ENCODE measurements at regions not wholly inside any gene's neighbourhood (a gene's known extent, or its start where the extent isn't known, plus 50 kb on each side); places are given as distances from the start of the nearest gene placed in this dataset.

GRCh38 chr5:175353926-175354325 lies 90.1 kb downstream of the DRD1 start:
- no peak for DNase-seq (ENCODE audit: low read depth in 6 of 9, low spot score in 9 of 9)
- WGBS: 92% methylated on average over 2 of the region's 2 CpGs
- H3K4me1 ChIP-seq (ENCODE audit: control insufficient read depth in 2 of 2, insufficient read depth in 2 of 2, low read length in 2 of 2): no peaks in the 10 kb centered on the region

GRCh38 chr5:175351897-175352590 lies 91.9 kb downstream of the DRD1 start:
- no peaks in the 10 kb centered on the region for H3K9me3 ChIP-seq (ENCODE audit: control insufficient read depth in 2 of 2, insufficient read depth in 1 of 2, low read length in 1 of 2)
- H3K4me1 ChIP-seq (ENCODE audit: control insufficient read depth in 2 of 2, insufficient read depth in 2 of 2, low read length in 2 of 2): no peaks in the 10 kb centered on the region
- no peak for DNase-seq (ENCODE audit: low read depth in 6 of 9, low spot score in 9 of 9)
- WGBS: 90% methylated on average over 7 of the region's 7 CpGs
- H3K4me3 ChIP-seq (ENCODE audit: low read length in 2 of 2): no peak overlapping the region
- no peak overlapping the region for H3K27ac ChIP-seq (ENCODE audit: low read depth in 1 of 2, low read length in 1 of 2)
- no peaks in the 10 kb centered on the region for H3K27me3 ChIP-seq (ENCODE audit: control insufficient read depth in 2 of 2, insufficient read depth in 1 of 2, low read length in 1 of 2)
- no peaks in the 10 kb centered on the region for H3K36me3 ChIP-seq (ENCODE audit: control insufficient read depth in 2 of 2, insufficient read depth in 2 of 2, low read length in 1 of 2)

More at GRCh38 chr5:175353926-175354325, 90.1 kb downstream of the DRD1 start:
- Histone ChIP-seq H3K4me3 (ENCODE audit: low read length in 2 of 2) (no peak overlapping the region), H3K36me3 (ENCODE audit: control insufficient read depth in 2 of 2, insufficient read depth in 2 of 2, low read length in 1 of 2) (no peaks in the 10 kb centered on the region), H3K27me3 (ENCODE audit: control insufficient read depth in 2 of 2, insufficient read depth in 1 of 2, low read length in 1 of 2) (no peaks in the 10 kb centered on the region), H3K9me3 (ENCODE audit: control insufficient read depth in 2 of 2, insufficient read depth in 1 of 2, low read length in 1 of 2) (no peaks in the 10 kb centered on the region), H3K27ac (ENCODE audit: low read depth in 1 of 2, low read length in 1 of 2) (no peak overlapping the region)

GRCh38 chr5:175351126-175351525 lies 92.9 kb downstream of the DRD1 start:
- no peak overlapping the region for H3K27ac ChIP-seq (ENCODE audit: low read depth in 1 of 2, low read length in 1 of 2)
- no peaks in the 10 kb centered on the region for H3K36me3 ChIP-seq (ENCODE audit: control insufficient read depth in 2 of 2, insufficient read depth in 2 of 2, low read length in 1 of 2)
- 80% methylated on average over 7 of the region's 7 CpGs for WGBS
- DNase-seq (ENCODE audit: low read depth in 6 of 9, low spot score in 9 of 9): no peak
- no peaks in the 10 kb centered on the region for H3K27me3 ChIP-seq (ENCODE audit: control insufficient read depth in 2 of 2, insufficient read depth in 1 of 2, low read length in 1 of 2)
- H3K4me1 ChIP-seq (ENCODE audit: control insufficient read depth in 2 of 2, insufficient read depth in 2 of 2, low read length in 2 of 2): no peaks in the 10 kb centered on the region
- no peak overlapping the region for H3K4me3 ChIP-seq (ENCODE audit: low read length in 2 of 2)
- no peaks in the 10 kb centered on the region for H3K9me3 ChIP-seq (ENCODE audit: control insufficient read depth in 2 of 2, insufficient read depth in 1 of 2, low read length in 1 of 2)

- Histone ChIP-seq H3K27me3 (ENCODE audit: control insufficient read depth in 2 of 2, insufficient read depth in 1 of 2, low read length in 1 of 2) (no peaks in the 10 kb centered on the region), H3K9me3 (ENCODE audit: control insufficient read depth in 2 of 2, insufficient read depth in 1 of 2, low read length in 1 of 2) (no peaks in the 10 kb centered on the region), H3K4me3 (ENCODE audit: low read length in 2 of 2) (no peak overlapping the region), H3K36me3 (ENCODE audit: control insufficient read depth in 2 of 2, insufficient read depth in 2 of 2, low read length in 1 of 2) (no peaks in the 10 kb centered on the region), H3K4me1 (ENCODE audit: control insufficient read depth in 2 of 2, insufficient read depth in 2 of 2, low read length in 2 of 2) (no peaks in the 10 kb centered on the region), H3K27ac (ENCODE audit: low read depth in 1 of 2, low read length in 1 of 2) (no peak overlapping the region)
- DNase-seq (ENCODE audit: low read depth in 6 of 9, low spot score in 9 of 9): no peak
- 25% methylated on average over 1 of the region's 1 CpG for WGBS
Observed at GRCh38 chr5:175347931-175348330, 96.1 kb downstream of the DRD1 start.

- H3K36me3 ChIP-seq (ENCODE audit: control insufficient read depth in 2 of 2, insufficient read depth in 2 of 2, low read length in 1 of 2): no peaks in the 10 kb centered on the region
- H3K27ac ChIP-seq (ENCODE audit: low read depth in 1 of 2, low read length in 1 of 2): no peak overlapping the region
- no peaks in the 10 kb centered on the region for H3K4me1 ChIP-seq (ENCODE audit: control insufficient read depth in 2 of 2, insufficient read depth in 2 of 2, low read length in 2 of 2)
- no peak for DNase-seq (ENCODE audit: low read depth in 6 of 9, low spot score in 9 of 9)
- H3K4me3 ChIP-seq (ENCODE audit: low read length in 2 of 2): no peak overlapping the region
- H3K9me3 ChIP-seq (ENCODE audit: control insufficient read depth in 2 of 2, insufficient read depth in 1 of 2, low read length in 1 of 2): no peaks in the 10 kb centered on the region
- WGBS: 43% methylated on average over 5 of the region's 5 CpGs
- H3K27me3 ChIP-seq (ENCODE audit: control insufficient read depth in 2 of 2, insufficient read depth in 1 of 2, low read length in 1 of 2): no peaks in the 10 kb centered on the region
Observed at GRCh38 chr5:175347027-175347426, 97.0 kb downstream of the DRD1 start.

GRCh38 chr5:175344331-175345195 lies 99.4 kb downstream of the DRD1 start:
- H3K9me3 ChIP-seq (ENCODE audit: control insufficient read depth in 2 of 2, insufficient read depth in 1 of 2, low read length in 1 of 2): no peaks in the 10 kb centered on the region
- H3K27me3 ChIP-seq (ENCODE audit: control insufficient read depth in 2 of 2, insufficient read depth in 1 of 2, low read length in 1 of 2): no peaks in the 10 kb centered on the region
- no peaks in the 10 kb centered on the region for H3K4me1 ChIP-seq (ENCODE audit: control insufficient read depth in 2 of 2, insufficient read depth in 2 of 2, low read length in 2 of 2)
- no peak overlapping the region for H3K4me3 ChIP-seq (ENCODE audit: low read length in 2 of 2)
- 70% methylated on average over 4 of the region's 4 CpGs for WGBS
- no peak for DNase-seq (ENCODE audit: low read depth in 6 of 9, low spot score in 9 of 9)
- no peak overlapping the region for H3K27ac ChIP-seq (ENCODE audit: low read depth in 1 of 2, low read length in 1 of 2)
- no peaks in the 10 kb centered on the region for H3K36me3 ChIP-seq (ENCODE audit: control insufficient read depth in 2 of 2, insufficient read depth in 2 of 2, low read length in 1 of 2)

- Histone ChIP-seq H3K9me3 (ENCODE audit: control insufficient read depth in 2 of 2, insufficient read depth in 1 of 2, low read length in 1 of 2) (no peaks in the 10 kb centered on the region), H3K4me1 (ENCODE audit: control insufficient read depth in 2 of 2, insufficient read depth in 2 of 2, low read length in 2 of 2) (no peaks in the 10 kb centered on the region), H3K4me3 (ENCODE audit: low read length in 2 of 2) (no peak overlapping the region), H3K27me3 (ENCODE audit: control insufficient read depth in 2 of 2, insufficient read depth in 1 of 2, low read length in 1 of 2) (no peaks in the 10 kb centered on the region), H3K36me3 (ENCODE audit: control insufficient read depth in 2 of 2, insufficient read depth in 2 of 2, low read length in 1 of 2) (no peaks in the 10 kb centered on the region), H3K27ac (ENCODE audit: low read depth in 1 of 2, low read length in 1 of 2) (no peak overlapping the region)
- 86% methylated on average over 2 of the region's 2 CpGs for WGBS
- no peak for DNase-seq (ENCODE audit: low read depth in 6 of 9, low spot score in 9 of 9)
Observed at GRCh38 chr5:175343308-175343707, 100.7 kb downstream of the DRD1 start.

- Histone ChIP-seq H3K9me3 (ENCODE audit: control insufficient read depth in 2 of 2, insufficient read depth in 1 of 2, low read length in 1 of 2) (no peaks in the 10 kb centered on the region), H3K27ac (ENCODE audit: low read depth in 1 of 2, low read length in 1 of 2) (no peak overlapping the region), H3K27me3 (ENCODE audit: control insufficient read depth in 2 of 2, insufficient read depth in 1 of 2, low read length in 1 of 2) (no peaks in the 10 kb centered on the region), H3K4me3 (ENCODE audit: low read length in 2 of 2) (no peak overlapping the region), H3K36me3 (ENCODE audit: control insufficient read depth in 2 of 2, insufficient read depth in 2 of 2, low read length in 1 of 2) (no peaks in the 10 kb centered on the region), H3K4me1 (ENCODE audit: control insufficient read depth in 2 of 2, insufficient read depth in 2 of 2, low read length in 2 of 2) (no peaks in the 10 kb centered on the region)
- WGBS: 92% methylated on average over 2 of the region's 2 CpGs
- DNase-seq (ENCODE audit: low read depth in 6 of 9, low spot score in 9 of 9): no peak
Observed at GRCh38 chr5:175340180-175340579, 103.8 kb downstream of the DRD1 start.

- no peaks in the 10 kb centered on the region for H3K4me1 ChIP-seq (ENCODE audit: control insufficient read depth in 2 of 2, insufficient read depth in 2 of 2, low read length in 2 of 2)
- no peak overlapping the region for H3K27ac ChIP-seq (ENCODE audit: low read depth in 1 of 2, low read length in 1 of 2)
- WGBS: 90% methylated on average over 3 of the region's 3 CpGs
- no peak for DNase-seq (ENCODE audit: low read depth in 6 of 9, low spot score in 9 of 9)
- no peaks in the 10 kb centered on the region for H3K36me3 ChIP-seq (ENCODE audit: control insufficient read depth in 2 of 2, insufficient read depth in 2 of 2, low read length in 1 of 2)
- no peak overlapping the region for H3K4me3 ChIP-seq (ENCODE audit: low read length in 2 of 2)
- no peaks in the 10 kb centered on the region for H3K9me3 ChIP-seq (ENCODE audit: control insufficient read depth in 2 of 2, insufficient read depth in 1 of 2, low read length in 1 of 2)
- H3K27me3 ChIP-seq (ENCODE audit: control insufficient read depth in 2 of 2, insufficient read depth in 1 of 2, low read length in 1 of 2): no peaks in the 10 kb centered on the region
Observed at GRCh38 chr5:175337680-175338079, 106.3 kb downstream of the DRD1 start.
